Daoy (cell line): ENCODE measurements at regions not wholly inside any gene's neighbourhood (a gene's known extent, or its start where the extent isn't known, plus 50 kb on each side); places are given as distances from the start of the nearest gene placed in this dataset.
A peak's percentile ranks its signal among the peaks of the same experiment; 100 is the strongest.

Source experiments
- DNase-seq: peaks from one replicate; pipeline ENCODE4 v3.0.0-alpha.2; 2015; ENCODE audit warnings: low read depth

DNA sequence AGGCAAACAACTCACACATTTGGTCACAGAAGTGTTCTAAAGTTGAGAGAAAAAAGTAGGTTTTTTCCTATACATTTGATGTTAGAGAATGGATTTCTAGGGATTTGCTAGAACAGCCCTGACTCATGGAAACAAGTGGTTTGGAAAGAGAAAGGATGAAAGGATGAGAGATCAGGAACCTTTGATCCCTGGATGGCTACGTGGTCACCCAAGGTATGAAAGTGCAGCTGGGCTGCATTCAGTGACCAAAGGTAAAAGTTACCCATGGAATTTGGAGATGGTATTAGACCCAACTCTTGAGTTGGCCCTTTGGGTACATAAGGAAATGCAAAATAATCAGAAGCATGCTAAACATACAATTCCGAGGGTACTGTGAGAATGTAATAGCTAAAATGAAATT lies 61.3 kb upstream of the SPIN1 start:
- no peak for DNase-seq

DNA sequence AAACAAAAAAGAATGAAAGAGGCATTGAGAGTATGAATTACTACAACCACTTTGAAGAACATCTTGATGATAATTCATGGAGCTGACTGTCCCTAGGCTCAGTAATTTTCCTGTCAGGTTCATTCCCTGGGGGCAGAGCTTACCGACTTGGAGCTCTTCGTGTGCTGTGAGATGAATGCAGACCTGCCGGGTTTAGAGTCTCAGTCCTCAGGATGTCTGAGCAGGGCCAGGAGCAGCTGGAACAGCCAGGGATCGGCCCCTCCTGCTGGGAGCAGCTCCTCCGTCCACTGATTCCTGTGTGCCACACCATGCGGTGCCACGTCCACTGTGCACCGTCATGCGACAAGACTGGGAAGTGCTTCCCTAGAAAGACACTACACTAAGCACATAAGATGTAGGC lies 62.2 kb upstream of the SPIN1 start:
- no peak for DNase-seq

DNA sequence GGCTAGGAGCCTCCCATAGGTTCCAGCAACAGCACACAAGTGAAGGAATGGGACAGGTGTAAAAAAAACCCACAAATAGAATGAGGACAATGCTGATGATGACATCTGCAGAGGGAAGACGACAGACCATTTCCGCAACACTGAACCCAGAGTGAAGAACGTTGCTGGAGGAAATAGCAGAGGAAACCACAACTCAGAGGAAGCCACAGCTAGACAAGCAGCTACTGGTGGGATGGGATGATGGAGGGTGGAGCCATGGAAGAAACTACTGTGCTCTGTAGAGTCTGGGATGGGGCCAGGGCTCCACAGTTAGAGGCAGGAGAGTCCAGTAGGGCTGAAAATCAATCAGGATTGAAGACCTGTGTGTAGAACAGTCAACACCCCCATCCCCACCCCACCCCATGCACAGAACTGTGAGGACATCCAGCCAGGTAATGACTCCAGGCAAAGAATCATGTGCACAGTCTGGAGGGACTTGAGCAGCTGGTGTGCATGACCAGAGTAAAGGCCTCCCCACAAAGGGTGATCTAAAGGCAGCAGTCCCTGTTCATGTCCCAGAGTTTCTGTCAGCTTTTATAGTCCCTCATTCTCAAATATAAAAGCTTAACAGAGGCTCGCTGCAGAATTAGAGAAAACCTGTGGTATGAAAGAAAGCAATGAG lies 65.2 kb upstream of the SPIN1 start:
- DNase-seq, result peak; percentile 48

DNA sequence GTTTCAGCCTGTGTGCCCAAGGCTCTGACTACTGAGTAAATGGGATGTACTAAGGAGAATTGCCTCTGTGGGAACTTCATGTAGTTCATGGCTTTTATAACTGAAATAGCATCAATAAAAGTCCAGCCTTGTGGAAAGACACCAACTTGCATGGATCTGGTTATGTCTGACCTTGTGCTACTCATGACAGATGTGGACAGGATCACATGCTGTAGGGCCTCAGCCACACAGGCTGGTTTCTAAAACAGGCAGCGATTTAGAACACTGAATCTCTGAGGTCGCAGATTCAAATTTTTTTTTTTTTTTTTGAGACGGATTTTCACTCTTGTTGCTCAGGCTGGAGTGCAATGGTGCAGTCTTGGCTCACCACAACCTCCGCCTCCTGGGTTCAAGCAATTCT lies 66.5 kb upstream of the SPIN1 start:
- no peak for DNase-seq

DNA sequence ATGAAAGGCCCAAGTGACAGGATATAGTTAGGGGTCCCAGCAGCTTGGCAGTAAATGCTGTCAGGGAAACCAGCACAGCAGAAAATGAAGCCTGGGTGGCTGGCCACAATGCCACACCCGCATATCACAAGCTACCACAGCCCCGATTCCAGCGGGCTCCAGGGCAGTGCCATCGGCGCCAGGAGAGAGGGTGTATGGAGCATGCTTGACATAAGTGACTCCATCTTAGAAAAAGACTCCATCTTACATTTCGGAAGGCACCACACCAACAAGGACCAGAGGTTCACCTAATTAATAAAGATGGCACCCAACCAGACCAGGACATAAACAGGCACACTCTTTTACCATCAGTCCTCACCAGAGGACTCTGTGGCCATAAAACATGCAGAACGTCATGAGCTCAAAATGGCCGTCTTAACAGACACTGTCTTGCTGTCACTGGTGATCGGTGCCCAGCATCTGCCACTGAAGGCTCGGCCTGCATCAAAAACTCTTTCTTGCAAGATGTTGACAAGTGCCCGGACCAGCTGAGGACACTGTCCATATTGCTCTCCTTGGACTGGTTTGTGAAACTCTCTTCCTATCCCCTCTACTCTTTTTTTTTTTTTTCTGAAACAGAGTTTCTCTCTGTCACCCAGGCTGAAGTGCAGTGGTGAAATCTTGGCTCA lies 67.4 kb upstream of the SPIN1 start:
- no peak for DNase-seq

DNA sequence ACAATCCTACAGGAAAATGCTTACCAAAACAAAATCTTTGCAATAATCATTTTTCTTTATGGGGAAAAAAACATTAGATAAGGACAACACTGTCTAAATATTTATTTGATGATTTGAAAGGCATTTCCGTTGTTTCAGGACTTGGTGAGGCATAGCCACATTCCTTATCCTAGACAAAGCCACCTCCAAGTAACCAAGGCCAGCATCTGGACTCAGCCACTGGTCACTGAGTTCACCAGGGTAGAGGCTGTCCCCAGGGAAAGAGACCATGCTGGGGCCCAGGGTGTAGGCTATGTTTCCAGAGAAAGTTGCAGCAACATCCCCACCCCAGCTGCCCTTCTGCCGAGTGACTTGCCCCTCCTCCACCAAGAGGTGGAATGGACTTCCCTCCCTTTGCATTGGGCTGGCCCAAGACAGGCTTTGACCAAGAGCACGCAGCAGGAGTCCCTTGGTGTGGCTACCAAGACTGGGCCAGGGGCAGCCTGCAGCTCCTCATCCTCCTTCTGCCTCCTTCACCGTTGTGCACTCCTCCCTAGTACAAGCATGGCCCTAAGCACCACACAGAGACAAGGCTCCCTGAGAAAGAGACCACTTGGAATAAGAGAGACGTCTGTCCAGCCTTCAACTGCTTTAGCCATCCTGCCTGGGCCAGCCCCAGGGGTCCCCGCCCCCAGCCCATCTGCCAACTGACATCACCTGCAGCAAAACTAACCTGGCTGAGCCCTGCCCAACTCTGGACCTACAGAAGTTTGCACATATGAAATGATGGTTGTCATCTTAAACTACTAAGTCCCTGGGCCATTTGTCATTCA lies 68.1 kb upstream of the SPIN1 start:
- DNase-seq, result no peak

DNA sequence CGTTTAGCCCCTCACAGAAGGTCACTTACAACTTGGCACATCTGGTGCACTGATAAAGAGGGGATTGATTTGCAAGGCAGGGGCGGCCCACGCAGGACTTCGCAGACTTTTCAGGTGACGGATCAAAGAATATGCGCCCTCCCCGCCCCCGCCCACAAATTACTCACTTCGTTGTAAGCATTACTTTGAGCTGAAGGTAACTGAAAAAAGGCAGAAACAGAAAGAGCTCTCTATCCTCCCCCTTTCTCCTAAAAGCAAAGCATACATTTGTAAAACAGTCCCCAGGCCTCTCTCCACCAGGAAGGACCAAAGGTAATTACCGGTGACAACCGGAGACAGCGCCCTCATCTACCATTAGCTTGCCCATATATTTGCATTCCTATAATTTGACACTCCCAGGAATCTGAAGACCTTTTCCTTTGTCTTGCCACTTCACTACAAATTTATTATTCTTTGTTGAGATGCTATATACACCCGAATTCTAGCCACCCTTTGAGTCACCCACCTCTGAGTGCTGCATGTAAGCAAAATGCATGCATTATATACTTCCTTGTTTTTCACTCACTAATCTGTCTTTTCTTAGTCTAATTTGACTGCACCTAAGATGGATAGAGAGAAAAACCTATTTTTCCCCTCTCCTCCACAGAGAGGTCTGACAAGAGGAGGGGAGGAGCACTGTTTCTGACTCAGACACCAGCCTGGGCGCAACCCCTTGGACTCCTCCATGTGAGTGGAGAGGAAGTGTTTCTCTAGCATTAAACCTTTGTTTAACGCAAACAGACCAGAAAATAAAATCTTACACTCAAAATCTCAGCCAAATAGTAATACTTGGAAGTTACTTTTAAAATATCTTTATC lies 74.7 kb upstream of the SPIN1 start:
- no peak for DNase-seq

DNA sequence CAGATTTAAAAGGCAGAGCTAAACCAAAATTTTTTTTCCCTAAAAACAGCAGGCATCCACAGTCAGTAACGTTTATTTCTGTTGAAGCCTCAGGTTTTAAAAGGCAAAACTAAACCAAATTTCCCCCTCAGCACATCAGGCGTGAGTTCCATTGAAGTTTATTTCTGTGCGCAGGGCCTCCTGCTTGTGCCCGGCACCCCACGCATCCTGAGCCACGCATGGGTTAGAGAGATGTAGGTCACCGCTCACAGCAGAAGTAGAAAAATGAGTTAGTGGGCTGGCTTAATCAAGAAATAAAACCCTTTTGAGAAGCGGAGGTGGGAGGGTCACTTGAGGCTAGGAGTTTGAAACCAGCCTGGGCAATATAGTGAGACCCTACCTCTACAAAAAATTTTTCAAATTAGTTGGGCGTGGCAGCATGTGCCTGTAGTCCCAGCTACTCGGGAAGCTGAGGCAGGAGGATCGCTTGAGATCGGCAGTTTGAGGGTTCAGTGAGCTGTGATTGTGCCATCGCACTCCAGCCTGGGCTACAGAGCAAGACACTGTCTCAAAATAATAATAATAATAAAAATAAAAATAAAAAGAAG lies 75.6 kb upstream of the SPIN1 start:
- no peak for DNase-seq

DNA sequence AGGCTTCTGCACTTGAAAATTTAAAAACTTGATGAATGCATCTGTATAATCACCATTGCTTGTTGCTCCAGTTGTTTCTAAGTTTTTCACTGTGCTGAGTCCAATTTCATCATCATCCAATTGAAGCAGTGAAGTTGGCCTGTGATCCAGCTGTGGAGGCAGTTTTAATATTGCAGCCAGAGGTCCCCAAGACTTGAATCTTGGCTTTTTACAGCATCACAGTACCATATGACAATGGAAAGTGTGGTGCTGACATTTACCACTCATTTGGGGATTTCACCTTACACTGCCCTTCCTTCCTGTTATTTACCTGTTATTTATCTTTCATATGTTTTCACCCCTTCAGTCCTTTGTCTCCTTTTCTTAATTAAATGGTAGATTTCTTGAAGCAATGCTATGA lies 76.2 kb upstream of the SPIN1 start:
- DNase-seq, result no peak

DNA sequence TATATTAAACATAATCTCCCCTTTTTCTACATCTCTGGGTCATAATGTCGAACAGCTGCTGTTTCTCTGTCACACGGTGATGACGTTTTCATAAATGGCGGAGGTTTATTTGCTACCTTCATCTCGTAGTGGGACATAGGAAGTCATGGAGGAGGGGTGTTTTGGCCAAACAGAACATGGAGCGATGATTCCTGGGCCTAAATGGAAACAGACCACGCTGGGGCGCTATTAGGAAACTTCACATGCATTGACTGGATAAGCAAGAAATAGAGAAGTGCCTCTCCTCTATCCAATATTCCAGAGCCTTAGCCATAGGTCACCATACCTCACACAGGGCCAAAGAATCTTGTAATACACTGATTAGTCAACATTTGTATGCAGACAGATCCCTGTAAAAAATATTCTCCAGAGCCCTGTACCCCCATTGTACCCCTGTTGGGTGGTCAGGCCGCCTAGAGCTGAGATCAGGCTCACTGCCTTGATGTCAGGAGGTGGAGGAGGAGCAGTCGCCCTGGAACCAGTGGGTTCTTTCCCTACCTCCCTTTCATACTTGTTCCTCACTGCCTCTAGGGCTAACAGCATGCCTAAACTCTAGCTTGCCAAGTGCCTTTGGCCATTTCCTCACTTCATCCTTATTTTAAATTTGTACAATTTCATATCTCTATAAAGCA lies 77.8 kb upstream of the SPIN1 start:
- peak; percentile 38 for DNase-seq

DNA sequence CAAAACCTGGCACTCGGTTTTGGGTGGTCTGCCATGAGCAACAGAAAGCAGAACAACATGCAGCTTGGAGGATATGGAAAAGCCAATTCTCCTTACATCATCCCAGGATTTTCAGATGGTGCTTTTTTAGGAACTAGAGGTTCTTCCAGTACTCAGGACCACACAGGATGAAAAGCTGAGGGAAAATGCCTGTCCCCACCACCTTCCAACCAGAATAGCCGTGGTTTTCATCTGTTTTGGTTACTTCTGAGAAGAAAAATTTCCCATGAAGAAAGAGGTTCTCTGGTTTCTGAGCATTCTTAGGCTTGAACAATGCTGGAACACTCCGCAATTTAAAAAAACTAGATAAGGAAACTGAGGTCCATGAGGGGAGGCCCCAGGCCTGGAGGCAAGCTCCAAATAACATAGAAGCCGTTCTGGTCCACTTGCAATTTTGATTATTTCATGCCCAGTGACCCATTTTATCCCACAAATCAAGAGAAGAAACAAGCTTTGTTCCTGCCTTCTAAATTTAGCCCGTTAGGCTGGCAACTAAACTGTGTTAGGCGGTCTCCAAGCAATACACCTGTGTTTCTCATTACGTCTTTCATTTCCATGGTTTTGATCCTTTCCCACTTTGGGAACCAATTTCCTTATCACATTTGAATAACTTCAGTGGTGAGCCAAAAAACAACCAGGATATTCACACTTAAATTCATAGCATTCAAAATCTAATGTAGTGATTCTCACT lies 79.2 kb upstream of the SPIN1 start:
- no peak for DNase-seq

DNA sequence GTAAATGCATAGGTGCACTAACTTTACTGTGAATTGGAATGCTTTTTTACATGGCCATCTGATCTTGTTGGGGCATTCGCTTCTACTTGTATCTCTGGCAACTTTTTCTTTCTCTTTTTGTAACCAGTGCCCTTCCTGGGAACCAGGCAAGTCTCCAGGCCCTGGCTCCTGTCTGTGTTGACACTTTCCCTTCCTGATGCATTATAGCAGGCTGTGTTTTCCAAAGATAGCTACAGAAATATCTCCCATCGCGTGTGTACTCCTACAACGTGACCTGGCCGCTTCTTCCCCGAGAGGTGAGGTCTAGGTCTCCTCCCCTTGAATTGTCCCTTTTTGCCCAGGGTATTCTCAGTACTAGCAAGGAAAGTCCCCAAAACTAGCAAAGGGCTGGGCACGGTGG lies 81.1 kb upstream of the SPIN1 start:
- DNase-seq, result no peak

DNA sequence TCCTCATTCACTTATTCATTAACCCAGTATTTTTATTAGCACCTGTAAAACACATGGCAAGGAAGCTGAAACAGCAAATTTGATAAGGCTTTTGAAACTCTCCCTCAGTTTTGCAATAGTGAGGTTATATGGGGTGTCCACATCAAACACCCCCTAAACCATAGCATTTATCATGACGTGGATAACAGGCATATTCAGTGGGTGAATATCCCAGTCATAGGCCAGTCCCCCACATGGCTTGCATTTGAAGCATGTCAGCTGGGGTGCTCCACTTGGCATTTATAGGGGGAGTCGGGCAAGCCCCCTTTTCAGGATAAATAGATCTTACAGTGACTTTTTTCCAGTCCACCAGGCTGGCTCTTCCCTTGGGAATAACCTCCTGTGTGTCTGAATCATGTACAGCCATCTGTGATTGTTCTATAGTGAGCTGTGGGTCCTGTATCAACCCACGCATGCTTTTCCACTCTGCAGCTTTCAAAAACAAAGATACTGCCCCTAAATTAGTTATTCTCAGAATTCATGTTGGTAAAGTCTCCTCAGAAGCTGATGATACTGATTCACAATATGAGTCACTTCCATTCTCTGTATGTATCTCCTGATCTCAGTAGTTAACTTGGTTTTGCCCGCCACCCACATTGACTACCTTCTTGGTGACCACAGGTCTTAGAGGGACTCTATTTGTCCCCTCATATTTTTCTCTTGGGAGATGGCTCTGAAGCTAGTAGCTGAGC lies 84.4 kb upstream of the SPIN1 start:
- peak; percentile 19 for DNase-seq

DNA sequence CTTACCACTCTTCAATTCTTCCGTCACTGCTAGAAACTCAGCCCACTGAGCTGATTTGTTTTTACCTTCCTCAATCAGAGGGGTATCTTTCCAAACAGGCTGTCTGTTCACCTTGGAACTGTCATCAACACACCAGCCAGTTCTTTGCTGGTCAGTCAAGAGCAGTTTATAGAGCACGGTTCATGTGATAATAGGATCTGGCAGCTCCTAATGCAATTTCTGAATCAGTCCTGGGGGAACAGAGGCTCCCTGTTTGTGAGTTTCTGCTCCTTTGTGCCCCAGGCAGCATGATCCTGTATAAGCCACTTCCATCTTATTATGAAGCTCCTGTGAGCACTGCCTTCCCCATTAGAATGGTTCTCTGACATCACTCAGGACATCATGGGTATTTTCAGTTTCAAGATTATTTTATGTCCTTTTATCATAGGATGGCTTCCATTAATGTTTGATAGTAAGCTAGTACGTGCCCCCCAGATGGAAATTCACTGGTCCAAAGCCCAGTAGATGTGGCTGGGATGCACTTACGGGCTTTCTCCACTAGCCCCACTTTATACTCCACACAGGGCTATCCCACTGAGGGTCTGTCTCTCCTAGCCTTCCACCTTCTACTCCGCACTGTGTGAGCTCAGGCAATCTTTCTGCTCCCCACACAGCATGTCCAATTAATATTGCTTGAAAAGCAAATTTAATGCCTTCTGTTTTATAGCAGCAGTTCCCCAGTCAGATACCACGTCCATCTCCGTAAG lies 85.5 kb upstream of the SPIN1 start:
- DNase-seq, result no peak

DNA sequence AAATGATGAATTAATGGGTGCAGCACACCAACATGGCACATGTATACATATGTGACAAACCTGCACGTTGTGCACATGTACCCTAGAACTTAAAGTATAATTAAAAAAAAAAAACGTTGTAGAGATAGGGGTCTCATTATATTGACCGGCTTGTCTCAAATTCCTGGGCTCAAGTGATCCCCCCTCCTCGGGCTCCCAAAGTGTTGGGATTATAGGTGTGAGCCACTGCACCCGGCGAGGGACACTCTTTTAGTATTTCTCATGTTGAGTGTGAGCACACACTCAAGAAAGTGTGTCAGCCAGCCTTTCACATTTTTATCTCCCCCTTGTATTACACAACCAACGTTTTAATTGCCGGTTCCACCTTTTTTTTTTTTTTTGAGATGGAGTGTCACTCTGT lies 87.7 kb upstream of the SPIN1 start:
- no peak for DNase-seq

DNA sequence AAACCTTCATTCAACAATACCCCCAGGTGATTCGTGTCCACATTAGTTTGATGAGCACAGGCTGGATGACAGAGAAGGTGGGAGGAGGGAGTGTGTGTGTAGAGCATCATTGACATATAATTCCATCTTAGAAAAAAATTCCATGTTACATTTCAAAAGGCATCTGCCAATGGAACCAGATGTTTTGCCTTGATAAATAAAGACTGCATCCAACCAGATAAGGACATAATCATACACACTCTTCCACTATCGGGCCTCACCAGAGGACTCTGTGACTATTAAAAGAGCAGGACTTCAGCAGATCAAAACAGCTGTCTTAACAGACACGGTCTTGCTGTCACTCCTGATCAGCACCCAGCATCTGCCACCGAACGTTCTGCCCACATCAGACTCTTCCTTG lies 96.4 kb upstream of the SPIN1 start:
- DNase-seq, result no peak

DNA sequence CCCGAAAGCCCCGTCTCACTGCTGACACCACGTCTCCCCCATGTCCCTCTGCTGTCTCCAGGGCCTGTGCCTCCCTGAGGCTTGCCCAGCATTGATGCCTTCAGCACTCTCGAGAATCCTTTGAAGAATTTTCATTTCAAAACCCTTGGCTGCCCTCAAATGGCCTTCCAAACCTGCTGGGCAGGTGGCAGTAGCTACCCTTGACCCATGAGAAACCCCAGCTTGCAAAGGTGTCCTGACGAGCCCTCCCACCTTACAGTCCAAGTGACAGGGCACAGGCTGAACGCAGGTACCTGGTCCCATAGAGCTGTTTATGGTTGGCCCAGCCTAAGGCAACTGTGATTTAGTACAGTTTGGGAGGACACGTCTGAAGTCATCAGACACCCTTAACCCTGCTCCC lies 97.2 kb upstream of the SPIN1 start:
- DNase-seq, result no peak

DNA sequence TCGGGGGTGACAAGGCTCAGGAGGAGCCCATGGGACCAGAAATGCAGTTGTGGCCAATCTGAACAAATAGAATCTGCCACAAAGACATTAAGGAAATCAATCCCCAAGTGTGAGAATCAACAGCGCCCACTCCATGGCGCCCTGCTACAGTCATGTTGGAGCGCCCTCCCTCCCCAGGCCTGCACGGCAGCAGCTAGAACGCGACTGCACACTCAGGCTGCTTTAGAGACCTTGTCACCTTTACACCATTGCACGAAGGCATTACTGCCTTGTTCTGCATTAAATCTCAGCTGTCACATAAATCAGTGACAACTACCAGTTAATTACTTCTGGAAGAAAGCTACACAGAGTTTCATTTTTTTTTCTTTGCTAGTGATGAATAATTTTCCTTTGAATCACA lies 98.7 kb upstream of the SPIN1 start:
- no peak for DNase-seq

DNA sequence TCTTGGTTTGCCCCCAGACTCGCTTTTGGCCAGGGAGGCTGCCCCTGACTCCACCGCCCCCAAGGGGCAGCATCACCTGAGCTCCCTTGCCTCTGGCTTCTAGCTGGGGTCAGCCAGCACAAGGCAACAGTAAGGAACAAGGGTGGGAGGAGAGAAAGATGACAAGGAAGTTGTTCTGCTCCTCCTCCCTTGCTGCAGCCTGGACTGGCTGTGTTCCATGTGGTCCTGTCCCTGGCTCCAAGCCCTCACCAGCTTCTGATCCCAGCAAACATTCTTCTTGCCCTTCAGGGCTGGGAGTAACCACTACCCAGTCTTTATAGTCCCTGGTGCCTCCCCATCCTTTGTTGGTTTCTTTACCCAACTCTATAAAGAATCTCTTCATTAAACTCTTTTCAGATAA lies 100.3 kb upstream of the SPIN1 start:
- no peak for DNase-seq
